GM12878 (cell line): ENCODE measurements at regions not wholly inside any gene's neighbourhood (a gene's known extent, or its start where the extent isn't known, plus 50 kb on each side); places are given as distances from the start of the nearest gene placed in this dataset.

Source experiments
- ATF2 ChIP-seq: IDR thresholded peaks from 2 replicates; pipeline ENCODE4 v1.6.1; 2012; ENCODE audit warnings: low read length, inconsistent platforms
- CEBPZ ChIP-seq: fragments of 150-350 bp; IDR thresholded peaks from 2 replicates; pipeline ENCODE4 v1.6.1; 2016; ENCODE audit warnings: low read depth, low read length
- PAX5 ChIP-seq: IDR thresholded peaks from 2 replicates; pipeline ENCODE4 v1.6.1; 2011; ENCODE audit warnings: low read depth, low read length, borderline replicate concordance
- POLR2AphosphoS5 ChIP-seq: IDR thresholded peaks from 2 replicates; pipeline ENCODE4 v1.6.1; 2011; ENCODE audit warnings: mild to moderate bottlenecking, low read length, inconsistent platforms
- PRDM15 ChIP-seq: fragments of 450-650 bp; formaldehyde crosslinking; IDR thresholded peaks from 2 replicates; pipeline ENCODE4 v1.4.0; 2020; ENCODE audit warnings: mild to moderate bottlenecking, moderate library complexity
- TARDBP ChIP-seq: IDR thresholded peaks from 2 replicates; pipeline ENCODE4 v1.6.1; 2016; ENCODE audit warnings: borderline replicate concordance
- YY1 ChIP-seq: IDR thresholded peaks from 2 replicates; pipeline ENCODE4 v1.6.1; 2011; ENCODE audit warnings: low read depth, mild to moderate bottlenecking, low read length
- ZNF217 ChIP-seq: fragments of 450-650 bp; IDR thresholded peaks from 2 replicates; pipeline ENCODE4 v1.6.1; 2017; ENCODE audit warnings: antibody characterized with exemption, mild to moderate bottlenecking

- TF ChIP-seq CEBPZ (no peak), POLR2AphosphoS5 (no peak), PRDM15 (CRISPR knock-in tag) (no peak), YY1 (no peak), ZNF217 (no peak), TARDBP (no peak), PAX5 (no peak), ATF2 (no peak)
These were observed 342.5 kb upstream of the ADGRL2 start (continued) for GRCh38 chr1:81458186-81458585.
